ENCODE measurements at regions not wholly inside any gene's neighbourhood (a gene's known extent, or its start where the extent isn't known, plus 50 kb on each side); places are given as distances from the start of the nearest gene placed in this dataset.
A peak's percentile ranks its signal among the peaks of the same experiment; 100 is the strongest.

- TF ChIP-seq TFE3 (CRISPR knock-in tag; IDR thresholded peaks at IDR 0.05) (no peak), ZNF407 (IDR thresholded peaks at IDR 0.05; ENCODE audit: low read depth) (no peak), ZNF668 (CRISPR knock-in tag; IDR thresholded peaks at IDR 0.05) (no peak), RUNX1 (IDR thresholded peaks at IDR 0.05; ENCODE audit: low read depth) (no peak), TBL1XR1 (IDR thresholded peaks at IDR 0.05; ENCODE audit: low read length in 2 of 2) (0 out of 4 replicates have a peak, but pooled peaks of 1 of the 2 experiments have one; percentile 34), PATZ1 (CRISPR knock-in tag; IDR thresholded peaks at IDR 0.05; ENCODE audit: borderline replicate concordance) (no peak), MEIS2 (IDR thresholded peaks at IDR 0.05; ENCODE audit: partially characterized antibody) (peak; percentile 96), ZKSCAN8 (CRISPR knock-in tag; IDR thresholded peaks at IDR 0.05) (no peak), HES1 (IDR thresholded peaks at IDR 0.05; ENCODE audit: low read depth) (peak; percentile 94), NUFIP1 (IDR thresholded peaks at IDR 0.05; ENCODE audit: partially characterized antibody) (no peak), E2F1 (CRISPR knock-in tag; IDR thresholded peaks at IDR 0.05) (no peak)
These were observed 265.6 kb upstream of the FOXK1 start (continued) for GRCh38 chr7:4416396-4417056.

All from K562 (cell line).